Endothelial cell of umbilical vein (primary cell): ENCODE measurements at regions not wholly inside any gene's neighbourhood (a gene's known extent, or its start where the extent isn't known, plus 50 kb on each side); places are given as distances from the start of the nearest gene placed in this dataset.

Source experiments
- BruUV-seq: library from RNA; stranded (reverse); fragments of 400-500 nt; replicated peaks from 2 replicates; lab custom pipeline; 2021; lab: Mats Ljungman, UMichigan
- CTCF ChIA-PET: fragments of 300-600, 350-600 bp; sonication (Branson Sonifier 250); formaldehyde crosslinking; loops from one replicate; lab custom pipeline; 2021; ENCODE audit warnings: antibody characterized with exemption, inconsistent platforms; lab: Charles Lee
- POLR2A ChIA-PET: fragments of 300-600, 350-600 bp; sonication (Branson Sonifier 250); formaldehyde crosslinking; loops from one replicate; lab custom pipeline; 2021; ENCODE audit warnings: antibody characterized with exemption, inconsistent platforms; lab: Charles Lee
- DNase-seq: peaks from one replicate; pipeline ENCODE4 v3.0.0-alpha.2; 2011; ENCODE audit warnings: low read depth, low spot score
- FAIRE-seq: peaks from 2 replicates; lab custom pipeline; 2011; peaks lifted over from hg19 to GRCh38; lab: Jason Lieb, UNC
- H2AFZ ChIP-seq: 2 replicates; pipeline ENCODE4 v1.6.0; 2012; ENCODE audit warnings: low read depth, low read length, control low read depth, inconsistent platforms
- H3K27ac ChIP-seq: 2 replicates; pipeline ENCODE4 v1.5.1; 2011; ENCODE audit warnings: low read depth, mild to moderate bottlenecking, control low read depth, low read length, moderate library complexity; ENCODE audit not compliant: insufficient read depth
- H3K27me3 ChIP-seq, 2 experiments: 2 replicates each; pipeline versions ENCODE4 v1.6.0 to v1.6.1; 2011; ENCODE audit warnings: low read length in 2 of 2, mixed read lengths in 1 of 2; ENCODE audit not compliant: control insufficient read depth in 2 of 2, insufficient read depth in 2 of 2
- H3K36me3 ChIP-seq, 2 experiments: 2 replicates in 1 of 2; 3 replicates in 1 of 2; pipeline ENCODE4 v1.5.1; 2011; ENCODE audit warnings: low read length in 2 of 2, mild to moderate bottlenecking in 1 of 2, moderate library complexity in 1 of 2; ENCODE audit not compliant: control insufficient read depth in 2 of 2, insufficient read depth in 2 of 2; ENCODE audit errors: extremely low read depth in 1 of 2
- H3K4me1 ChIP-seq: 3 replicates; pipeline ENCODE4 v1.5.1; 2011; ENCODE audit warnings: mild to moderate bottlenecking, low read length; ENCODE audit not compliant: control insufficient read depth, insufficient read depth; ENCODE audit errors: extremely low read depth
- H3K4me2 ChIP-seq: 2 replicates; pipeline ENCODE4 v1.6.1; 2011; ENCODE audit warnings: low read length, control low read depth, mixed read lengths; ENCODE audit not compliant: insufficient read depth
- H3K4me3 ChIP-seq, 3 experiments: fragments of 200-600 bp in 1 of 3; sonication (generic), shearing (Covaris generic) in 1 of 3; replicated peaks in 1 of 3; 2 replicates each; pipeline ENCODE4 v1.5.1; 2011 to 2016; ENCODE audit warnings: control low read depth in 3 of 3, low read length in 3 of 3, mild to moderate bottlenecking in 2 of 3, inconsistent platforms in 1 of 3, low read depth in 1 of 3, moderate library complexity in 1 of 3; ENCODE audit not compliant: insufficient read depth in 1 of 3
- H3K79me2 ChIP-seq: 2 replicates; pipeline ENCODE4 v1.6.0; 2012; ENCODE audit warnings: low read length, inconsistent platforms; ENCODE audit not compliant: control insufficient read depth, insufficient read depth
- H3K9ac ChIP-seq: replicated peaks from 2 replicates; pipeline ENCODE3; 2011; ENCODE audit warnings: low read length, control low read depth; ENCODE audit not compliant: insufficient read depth; ENCODE audit errors: extremely low read depth
- H3K9me1 ChIP-seq: replicated peaks from 3 replicates; pipeline ENCODE4 v1.6.0; 2011; ENCODE audit warnings: mild to moderate bottlenecking, low read length; ENCODE audit not compliant: control insufficient read depth, insufficient read depth; ENCODE audit errors: extremely low read depth
- H3K9me3 ChIP-seq: replicated peaks from 2 replicates; pipeline ENCODE4 v1.5.1; 2012; ENCODE audit warnings: low read length, inconsistent platforms; ENCODE audit not compliant: control insufficient read depth, insufficient read depth
- H4K20me1 ChIP-seq: replicated peaks from 2 replicates; pipeline ENCODE3; 2011; ENCODE audit warnings: mild to moderate bottlenecking, low read length; ENCODE audit not compliant: control insufficient read depth, insufficient read depth; ENCODE audit errors: extremely low read depth
- CTCF ChIP-seq, 2 donors: IDR thresholded peaks; 1 replicate in 1 of 2; 2 replicates in 1 of 2; pipeline ENCODE4 v1.5.1; 2011; ENCODE audit warnings: low read length in 2 of 2, mild to moderate bottlenecking in 2 of 2, moderate library complexity in 2 of 2, control low read depth in 1 of 2, inconsistent platforms in 1 of 2, low read depth in 1 of 2; ENCODE audit not compliant: insufficient read depth in 1 of 2; ENCODE audit errors: extremely low read depth in 1 of 2
- EZH2 ChIP-seq: IDR thresholded peaks from 2 replicates; pipeline ENCODE4 v1.6.1; 2012; ENCODE audit warnings: borderline replicate concordance, low read depth, mild to moderate bottlenecking, moderate library complexity, low read length, inconsistent platforms; ENCODE audit not compliant: severe bottlenecking
- FOS ChIP-seq: IDR thresholded peaks from 2 replicates; pipeline ENCODE4 v1.6.1; 2011; ENCODE audit warnings: mild to moderate bottlenecking, low read length, moderate library complexity, borderline replicate concordance; ENCODE audit not compliant: insufficient read depth
- GATA2 ChIP-seq: IDR thresholded peaks from 2 replicates; pipeline ENCODE4 v1.7.0; 2011; ENCODE audit warnings: low read depth, mild to moderate bottlenecking, moderate library complexity, mixed read lengths, low read length; ENCODE audit not compliant: insufficient read length, insufficient read depth
- JUN ChIP-seq: IDR thresholded peaks from 2 replicates; pipeline ENCODE4 v1.6.1; 2011; ENCODE audit warnings: borderline replicate concordance, low read depth; ENCODE audit not compliant: insufficient read length, insufficient read depth
- MYC ChIP-seq: IDR thresholded peaks from one replicate; pipeline ENCODE4 v1.6.1; 2011; ENCODE audit warnings: mild to moderate bottlenecking, low read depth, low read length
- POLR2A ChIP-seq: IDR thresholded peaks from 2 replicates; pipeline ENCODE4 v1.6.1; 2012; ENCODE audit warnings: low read depth, mild to moderate bottlenecking, control low read depth, low read length
- POLR2AphosphoS5 ChIP-seq: IDR thresholded peaks from 2 replicates; pipeline ENCODE4 v1.6.1; 2012; ENCODE audit warnings: low read depth, mild to moderate bottlenecking, control low read depth, low read length, moderate library complexity; ENCODE audit not compliant: insufficient read depth
- dilution Hi-C: fragments of 300-500 bp; cut with MboI; formaldehyde crosslinking; loops from one replicate; pipeline ENCODE4 v1.15.0; 2019; ENCODE audit warnings: low sequenced_read_pairs; ENCODE audit not compliant: extremely low pct_ligation_motif_present
- intact Hi-C: fragments of 100-400 bp; cut with micrococcal nuclease; formaldehyde crosslinking; loops from one replicate; pipeline ENCODE4 v1.10.0; 2022
- TF ChIP-seq, protein P1 (sequence below): IDR thresholded peaks from 2 replicates; pipeline ENCODE4 v1.6.1; 2011; ENCODE audit not compliant: insufficient read depth, insufficient read length

GRCh38 chr6:91683240-91683639, 1096.4 kb upstream of the MAP3K7 start:
- no TSS peak for BruUV-seq
- dilution Hi-C loops: no loop called here
- Histone ChIP-seq H3K4me2 (no peak overlapping the region), H2AFZ (no peak overlapping the region), H3K4me3 (no peak overlapping the region), H3K27ac (no peak overlapping the region), H3K36me3 (no peaks in the 10 kb centered on the region), H3K4me1 (no peaks in the 10 kb centered on the region), H4K20me1 (no peaks in the 10 kb centered on the region), H3K27me3 (no peaks in the 10 kb centered on the region), H3K9ac (no peak overlapping the region), H3K9me3 (no peaks in the 10 kb centered on the region), H3K9me1 (no peaks in the 10 kb centered on the region), H3K79me2 (no peaks in the 10 kb centered on the region)
- intact Hi-C loops: no loop called here
- ChIA-PET CTCF (no interaction called here), POLR2A (no interaction called here)
- TF ChIP-seq MYC: no peak
- no peak for TF ChIP-seq CTCF (IDR thresholded peaks at IDR 0.05; ENCODE audit: extremely low read depth in 1 of 2, insufficient read depth in 1 of 2, low read depth in 1 of 2, low read length in 2 of 2)
- no peak for TF ChIP-seq GATA2
- TF ChIP-seq POLR2A: no peak
- no peak for TF ChIP-seq FOS
- TF ChIP-seq, protein P1, sequence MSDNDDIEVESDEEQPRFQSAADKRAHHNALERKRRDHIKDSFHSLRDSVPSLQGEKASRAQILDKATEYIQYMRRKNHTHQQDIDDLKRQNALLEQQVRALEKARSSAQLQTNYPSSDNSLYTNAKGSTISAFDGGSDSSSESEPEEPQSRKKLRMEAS: no peak
- TF ChIP-seq JUN: no peak
- TF ChIP-seq POLR2AphosphoS5: no peak
- DNase-seq (no peak), FAIRE-seq (no peak)

GRCh38 chr6:91681296-91681695, 1094.4 kb upstream of the MAP3K7 start:
- no TSS peak for BruUV-seq
- Histone ChIP-seq H3K27me3 (no peaks in the 10 kb centered on the region), H3K79me2 (no peaks in the 10 kb centered on the region), H3K4me2 (no peak overlapping the region), H3K4me1 (no peaks in the 10 kb centered on the region), H3K27ac (no peak overlapping the region), H3K9me1 (no peaks in the 10 kb centered on the region), H3K9ac (no peak overlapping the region), H3K4me3 (no peak overlapping the region), H3K9me3 (no peaks in the 10 kb centered on the region), H4K20me1 (no peaks in the 10 kb centered on the region), H3K36me3 (no peaks in the 10 kb centered on the region), H2AFZ (no peak overlapping the region)
- FAIRE-seq (no peak), DNase-seq (no peak)
- ChIA-PET CTCF (no interaction called here), POLR2A (no interaction called here)
- dilution Hi-C loops: no loop called here
- no peak for TF ChIP-seq MYC
- TF ChIP-seq POLR2A: no peak
- TF ChIP-seq POLR2AphosphoS5: no peak
- TF ChIP-seq JUN: no peak
- TF ChIP-seq GATA2: no peak
- TF ChIP-seq FOS: no peak
- TF ChIP-seq EZH2: no peak
- no peak for TF ChIP-seq CTCF (IDR thresholded peaks at IDR 0.05; ENCODE audit: extremely low read depth in 1 of 2, insufficient read depth in 1 of 2, low read depth in 1 of 2, low read length in 2 of 2)
- TF ChIP-seq, protein P1: no peak
- intact Hi-C loops: no loop called here
